Nephron progenitor cell (in vitro differentiated cells): ENCODE measurements at regions not wholly inside any gene's neighbourhood (a gene's known extent, or its start where the extent isn't known, plus 50 kb on each side); places are given as distances from the start of the nearest gene placed in this dataset.

Experiments used
- DNase-seq: peaks from one replicate; pipeline ENCODE4 v3.0.0; 2021
- H3K27ac Mint-ChIP-seq: 2 replicates; pipeline ENCODE4 v1.8.0; 2021; ENCODE audit warnings: mild to moderate bottlenecking, moderate library complexity, mixed read lengths
- H3K27me3 Mint-ChIP-seq: 2 replicates; pipeline ENCODE4 v1.8.0; 2021; ENCODE audit warnings: mild to moderate bottlenecking, low read depth, mixed read lengths; ENCODE audit not compliant: poor library complexity
- H3K36me3 Mint-ChIP-seq: 2 replicates; pipeline ENCODE4 v1.8.0; 2021; ENCODE audit warnings: low read depth, mixed read lengths
- H3K4me1 Mint-ChIP-seq: 2 replicates; pipeline ENCODE4 v1.8.0; 2021; ENCODE audit warnings: mixed read lengths
- H3K4me3 Mint-ChIP-seq: 2 replicates; pipeline ENCODE4 v1.8.0; 2021; ENCODE audit warnings: mild to moderate bottlenecking, moderate library complexity, mixed read lengths
- H3K9me3 Mint-ChIP-seq: 2 replicates; pipeline ENCODE4 v1.8.0; 2021; ENCODE audit warnings: mild to moderate bottlenecking, moderate library complexity, mixed read lengths
- CTCF ChIP-seq: fragments of 200-600 bp; sonication (generic); IDR thresholded peaks from 2 replicates; pipeline ENCODE4 v1.5.0; 2021; ENCODE audit warnings: antibody characterized with exemption

- no peak overlapping the region for H3K4me3 Mint-ChIP-seq
- no peak for DNase-seq
- peaks cover 4% of the 10 kb centered on the region for H3K9me3 Mint-ChIP-seq
- H3K27me3 Mint-ChIP-seq: peaks cover 12% of the 10 kb centered on the region
- peaks cover 11% of the 10 kb centered on the region for H3K4me1 Mint-ChIP-seq
- no peak for TF ChIP-seq CTCF
- no peaks in the 10 kb centered on the region for H3K36me3 Mint-ChIP-seq
- H3K27ac Mint-ChIP-seq: no peak overlapping the region
Measured at GRCh38 chr14:101397206-101397605, 164.1 kb upstream of the DIO3 start.

- Mint-ChIP-seq H3K4me3 (no peak overlapping the region), H3K9me3 (no peaks in the 10 kb centered on the region)
Measured at GRCh38 chr14:101398011-101398410, 163.3 kb upstream of the DIO3 start.

GRCh38 chr14:101399737-101400517 lies 161.4 kb upstream of the DIO3 start:
- no peaks in the 10 kb centered on the region for H3K36me3 Mint-ChIP-seq
- no peak overlapping the region for H3K27ac Mint-ChIP-seq
- DNase-seq: no peak
- peaks cover 23% of the 10 kb centered on the region for H3K27me3 Mint-ChIP-seq
- no peak for TF ChIP-seq CTCF
- no peaks in the 10 kb centered on the region for H3K9me3 Mint-ChIP-seq
- peaks cover 11% of the 10 kb centered on the region for H3K4me1 Mint-ChIP-seq
- H3K4me3 Mint-ChIP-seq: no peak overlapping the region

More at GRCh38 chr14:101398011-101398410, 163.3 kb upstream of the DIO3 start:
- no peak for TF ChIP-seq CTCF
- no peak for DNase-seq
- peaks cover 11% of the 10 kb centered on the region for H3K4me1 Mint-ChIP-seq
- peaks cover 12% of the 10 kb centered on the region for H3K27me3 Mint-ChIP-seq
- no peaks in the 10 kb centered on the region for H3K36me3 Mint-ChIP-seq
- no peak overlapping the region for H3K27ac Mint-ChIP-seq

- Mint-ChIP-seq H3K9me3 (no peaks in the 10 kb centered on the region), H3K27me3 (peaks cover 19% of the 10 kb centered on the region), H3K27ac (no peak overlapping the region), H3K4me1 (peaks cover 15% of the 10 kb centered on the region), H3K36me3 (no peaks in the 10 kb centered on the region), H3K4me3 (no peak overlapping the region)
- no peak for TF ChIP-seq CTCF
- no peak for DNase-seq
Measured at GRCh38 chr14:101400830-101401229, 160.5 kb upstream of the DIO3 start.

- H3K4me3 Mint-ChIP-seq: no peak overlapping the region
- no peaks in the 10 kb centered on the region for H3K9me3 Mint-ChIP-seq
- H3K4me1 Mint-ChIP-seq: peaks cover 23% of the 10 kb centered on the region
- TF ChIP-seq CTCF: no peak
- no peak overlapping the region for H3K27ac Mint-ChIP-seq
- H3K36me3 Mint-ChIP-seq: no peaks in the 10 kb centered on the region
- DNase-seq: no peak
- H3K27me3 Mint-ChIP-seq: peaks cover 19% of the 10 kb centered on the region
Measured at GRCh38 chr14:101402936-101403660, 158.2 kb upstream of the DIO3 start.
